ENCODE measurements at regions not wholly inside any gene's neighbourhood (a gene's known extent, or its start where the extent isn't known, plus 50 kb on each side); places are given as distances from the start of the nearest gene placed in this dataset.

DNA sequence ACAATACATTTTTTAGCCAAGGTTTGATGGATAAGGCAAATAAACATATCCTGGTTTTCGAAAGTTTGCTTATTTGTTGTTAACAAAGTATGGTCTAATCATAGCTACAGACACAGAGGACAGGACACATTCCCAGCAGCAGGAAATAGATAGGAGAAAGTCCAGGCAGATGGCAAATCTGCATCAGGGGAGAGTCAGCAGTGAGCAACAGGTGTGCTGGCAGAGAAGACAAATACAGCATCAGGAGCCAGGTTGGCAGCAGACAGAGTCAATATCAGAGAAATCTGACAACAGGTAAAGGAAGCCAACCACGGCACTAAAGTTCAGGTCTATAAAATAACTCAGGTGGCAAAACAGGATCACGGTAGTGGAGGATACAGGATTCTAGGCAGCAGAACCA lies 210.7 kb upstream of the PTBP2 start:
- no peak for TF ChIP-seq Cebpa-rat (IDR thresholded peaks at IDR 0.05)
- H3K4me2 ChIP-seq = no peak overlapping the region
- no peak overlapping the region for H3K9ac ChIP-seq
- H3K36me3 ChIP-seq = no peaks in the 10 kb centered on the region
- H4K20me1 ChIP-seq = no peaks in the 10 kb centered on the region
- H3K27ac ChIP-seq = no peak overlapping the region
- no peaks in the 10 kb centered on the region for H3K9me3 ChIP-seq
- H3K4me1 ChIP-seq = no peaks in the 10 kb centered on the region
- no peaks in the 10 kb centered on the region for H3K27me3 ChIP-seq
- no peak overlapping the region for H3K4me3 ChIP-seq

DNA sequence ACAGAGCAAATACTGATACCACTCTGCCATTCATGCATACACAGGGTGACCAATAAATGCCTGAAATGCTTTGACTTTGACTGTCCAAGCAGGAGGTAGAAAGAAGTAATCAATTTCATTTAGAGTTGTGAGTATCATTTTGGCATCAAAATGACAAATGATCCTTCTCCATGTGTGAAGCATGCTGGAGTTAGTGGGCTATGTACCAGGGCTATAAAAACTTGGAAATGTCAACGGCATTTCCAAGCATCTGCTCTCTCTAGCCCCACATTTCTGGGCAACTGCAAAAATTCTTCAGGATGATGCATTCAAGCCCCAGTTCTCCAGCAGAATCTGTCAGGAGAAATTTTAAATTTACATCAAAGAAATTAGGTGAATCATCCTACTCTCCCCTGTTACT lies 208.4 kb upstream of the PTBP2 start:
- no peak overlapping the region for H3K9ac ChIP-seq
- H4K20me1 ChIP-seq = no peaks in the 10 kb centered on the region
- no peaks in the 10 kb centered on the region for H3K9me3 ChIP-seq
- H3K4me3 ChIP-seq = no peak overlapping the region
- H3K4me1 ChIP-seq = no peaks in the 10 kb centered on the region
- no peak overlapping the region for H3K4me2 ChIP-seq
- no peaks in the 10 kb centered on the region for H3K27me3 ChIP-seq
- no peak overlapping the region for H3K27ac ChIP-seq
- no peak for TF ChIP-seq Cebpa-rat (IDR thresholded peaks at IDR 0.05)
- no peaks in the 10 kb centered on the region for H3K36me3 ChIP-seq

DNA sequence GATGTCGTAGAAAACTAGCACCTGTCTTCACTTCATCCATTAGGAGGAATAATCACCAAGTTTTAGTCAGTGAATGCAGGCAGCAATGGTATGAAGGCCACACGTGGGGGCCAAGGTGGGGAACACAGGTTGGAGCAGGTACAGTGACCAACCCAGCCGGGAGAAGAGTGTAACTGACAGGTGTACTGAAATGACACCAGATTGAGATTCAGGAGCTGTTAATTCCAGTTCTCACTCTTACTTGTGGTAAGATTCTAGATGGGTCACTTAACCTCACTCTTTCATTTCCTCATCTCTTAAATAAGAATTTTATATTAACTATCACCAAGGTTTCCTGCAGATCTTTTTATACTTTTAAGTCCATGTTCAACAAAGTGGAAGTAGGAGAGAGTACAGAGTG lies 206.2 kb upstream of the PTBP2 start:
- H3K4me2 ChIP-seq = no peak overlapping the region

DNA sequence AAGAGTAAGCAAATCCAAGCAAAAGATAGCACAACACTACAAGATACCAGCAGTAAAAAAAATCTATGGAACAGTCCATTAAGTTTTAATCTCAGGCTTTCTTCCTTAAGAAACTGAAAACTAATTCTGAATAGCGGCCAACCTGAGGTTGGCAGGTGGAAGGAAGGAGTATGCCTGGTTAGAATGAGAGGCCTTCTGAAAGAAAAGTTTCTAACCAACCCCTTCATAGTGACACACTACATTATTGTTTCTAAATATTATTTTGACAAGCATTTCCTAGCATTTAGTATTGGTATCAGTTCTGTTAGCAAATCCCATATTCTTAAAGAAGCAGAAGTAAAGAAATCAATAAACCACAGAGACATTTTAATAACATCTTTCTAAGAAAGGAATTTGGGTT lies 205.7 kb upstream of the PTBP2 start:
- TF ChIP-seq Cebpa-rat (IDR thresholded peaks at IDR 0.05) = no peak
- no peaks in the 10 kb centered on the region for H3K27me3 ChIP-seq
- no peaks in the 10 kb centered on the region for H3K9me3 ChIP-seq
- no peak overlapping the region for H3K9ac ChIP-seq
- no peaks in the 10 kb centered on the region for H3K36me3 ChIP-seq
- no peaks in the 10 kb centered on the region for H4K20me1 ChIP-seq
- no peak overlapping the region for H3K27ac ChIP-seq
- no peak overlapping the region for H3K4me3 ChIP-seq
- no peaks in the 10 kb centered on the region for H3K4me1 ChIP-seq
- no peak overlapping the region for H3K4me2 ChIP-seq

More for the DNA sequence above, 206.2 kb upstream of the PTBP2 start:
- H3K27ac ChIP-seq = no peak overlapping the region
- H3K27me3 ChIP-seq = no peaks in the 10 kb centered on the region
- no peak for TF ChIP-seq Cebpa-rat (IDR thresholded peaks at IDR 0.05)
- no peaks in the 10 kb centered on the region for H3K9me3 ChIP-seq
- no peak overlapping the region for H3K9ac ChIP-seq
- no peaks in the 10 kb centered on the region for H3K36me3 ChIP-seq
- H3K4me3 ChIP-seq = no peak overlapping the region
- H3K4me1 ChIP-seq = no peaks in the 10 kb centered on the region
- no peaks in the 10 kb centered on the region for H4K20me1 ChIP-seq

DNA sequence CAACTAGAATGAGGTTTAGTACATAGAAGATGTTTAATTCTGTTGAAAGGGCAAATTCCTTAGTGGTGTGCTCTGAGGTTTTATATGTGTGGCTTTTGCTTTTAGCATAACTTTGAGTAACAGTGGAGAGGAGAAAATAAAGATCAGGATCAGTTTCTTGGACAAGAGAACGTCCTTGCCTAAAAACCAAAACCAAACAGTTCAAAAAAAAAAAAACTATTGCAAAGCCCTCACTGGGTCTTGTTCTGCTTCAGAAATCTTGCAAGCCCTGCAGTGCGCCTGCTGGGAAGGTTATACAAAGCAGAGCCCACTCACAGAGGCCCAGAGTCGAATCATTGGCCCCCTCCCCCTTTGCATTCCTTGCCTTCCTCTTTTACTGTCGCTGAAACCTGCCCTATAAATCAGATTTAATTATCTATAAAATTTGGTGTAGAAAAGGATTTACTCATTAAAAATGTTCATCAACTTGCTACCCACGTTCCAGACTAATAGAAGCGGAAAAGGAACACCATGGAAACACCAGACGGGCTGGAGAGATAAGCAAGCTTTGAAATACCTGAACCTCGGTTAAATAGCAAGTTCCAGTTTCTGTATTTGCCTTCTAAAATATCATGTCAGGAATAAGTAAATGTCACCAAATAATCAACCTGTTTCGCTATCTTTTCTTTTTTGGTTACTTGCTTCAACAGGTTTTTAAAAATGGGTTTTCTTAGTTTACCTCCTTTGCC lies 201.6 kb upstream of the PTBP2 start:
- TF ChIP-seq Cebpa-rat (IDR thresholded peaks at IDR 0.05) = no peak
- Histone ChIP-seq H3K9ac (no peak overlapping the region), H3K4me3 (no peak overlapping the region), H4K20me1 (no peaks in the 10 kb centered on the region), H3K9me3 (no peaks in the 10 kb centered on the region), H3K4me1 (no peaks in the 10 kb centered on the region), H3K4me2 (no peak overlapping the region), H3K27ac (no peak overlapping the region), H3K36me3 (no peaks in the 10 kb centered on the region), H3K27me3 (no peaks in the 10 kb centered on the region)

DNA sequence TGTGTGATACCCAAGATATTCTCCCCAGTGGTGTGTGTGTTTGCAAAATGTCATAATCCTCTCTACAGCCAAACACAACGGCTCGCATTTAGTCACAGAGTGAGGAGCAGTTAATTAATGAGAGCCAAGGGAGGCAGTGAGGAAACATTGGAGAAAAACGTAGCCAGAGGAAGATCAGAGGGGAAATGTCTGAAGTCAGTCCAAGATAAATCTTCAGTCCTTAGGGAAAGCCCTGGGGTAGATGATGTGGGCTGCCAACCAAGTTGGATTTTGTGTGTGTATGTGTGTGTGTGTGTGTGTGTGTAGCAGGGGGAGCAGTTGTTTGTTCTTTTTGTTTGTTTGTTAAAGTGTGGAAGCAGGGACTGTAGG lies 201.0 kb upstream of the PTBP2 start:
- Histone ChIP-seq H3K27ac (no peak overlapping the region), H3K27me3 (no peaks in the 10 kb centered on the region)
- no peak for TF ChIP-seq Cebpa-rat (IDR thresholded peaks at IDR 0.05)

DNA sequence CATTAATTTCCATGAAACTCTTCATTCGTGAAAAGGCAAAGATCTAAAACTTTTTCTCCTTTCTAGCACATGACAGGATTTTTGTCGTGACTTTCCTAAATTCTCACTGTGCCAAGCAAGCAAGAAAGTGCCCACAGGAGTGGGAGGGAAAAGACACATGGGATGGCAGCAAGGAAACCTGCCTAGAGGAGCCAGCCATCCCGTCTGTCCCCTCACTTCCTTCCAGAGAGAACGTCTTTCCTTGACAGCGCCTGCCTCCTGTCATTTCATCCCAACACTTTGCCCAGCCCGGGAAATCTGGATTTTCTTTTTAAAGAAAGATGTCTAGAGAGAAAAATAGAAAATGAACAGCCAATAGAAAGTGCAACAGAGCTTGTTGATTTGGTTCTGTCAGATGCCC lies 200.6 kb upstream of the PTBP2 start:
- no peak overlapping the region for H3K4me2 ChIP-seq
- no peak for TF ChIP-seq Cebpa-rat (IDR thresholded peaks at IDR 0.05)
- H3K4me1 ChIP-seq = no peaks in the 10 kb centered on the region

More for the DNA sequence above, 201.0 kb upstream of the PTBP2 start:
- Histone ChIP-seq H3K9ac (no peak overlapping the region), H3K4me2 (no peak overlapping the region), H3K4me3 (no peak overlapping the region), H3K9me3 (no peaks in the 10 kb centered on the region), H3K4me1 (no peaks in the 10 kb centered on the region), H3K36me3 (no peaks in the 10 kb centered on the region), H4K20me1 (no peaks in the 10 kb centered on the region)

DNA sequence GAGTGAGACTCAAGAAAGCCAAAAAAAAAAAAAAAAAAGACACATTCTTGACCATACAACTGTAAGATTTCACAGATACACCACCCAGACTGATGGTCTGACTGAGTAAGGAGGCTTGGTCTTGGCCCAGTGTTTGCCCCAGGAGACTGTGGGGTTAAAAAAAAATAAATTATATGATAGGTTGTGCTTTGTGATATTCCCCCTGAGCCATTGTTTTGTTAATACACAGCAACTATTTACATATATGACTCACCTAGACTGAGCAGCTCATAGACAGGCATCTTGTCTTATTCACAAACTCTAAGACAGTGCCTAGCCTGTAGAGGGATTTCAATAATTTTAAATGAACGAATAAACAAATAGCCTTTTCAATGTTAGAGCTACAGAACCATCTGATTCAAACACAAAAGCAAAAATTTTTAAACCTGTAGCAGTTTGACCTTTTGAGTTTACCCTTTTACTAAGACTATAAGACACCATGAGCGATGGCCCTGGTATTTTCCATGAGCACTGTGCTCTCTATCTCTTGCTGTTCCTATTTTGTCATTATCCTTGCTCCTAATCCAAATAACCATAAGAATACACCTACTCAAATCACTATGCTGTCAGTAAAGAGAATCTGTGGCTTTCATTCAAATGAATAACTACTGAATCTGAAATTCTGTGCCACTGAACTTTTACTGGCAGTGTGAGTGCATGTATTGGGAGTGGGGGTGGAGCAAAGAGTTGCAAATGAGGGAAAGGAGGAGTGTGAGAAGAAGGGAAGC lies 199.4 kb upstream of the PTBP2 start:
- Histone ChIP-seq H4K20me1 (no peaks in the 10 kb centered on the region), H3K4me3 (no peak overlapping the region), H3K4me2 (no peak overlapping the region), H3K27ac (no peak overlapping the region), H3K9me3 (no peaks in the 10 kb centered on the region), H3K4me1 (no peaks in the 10 kb centered on the region), H3K27me3 (no peaks in the 10 kb centered on the region), H3K36me3 (no peaks in the 10 kb centered on the region), H3K9ac (no peak overlapping the region)
- no peak for TF ChIP-seq Cebpa-rat (IDR thresholded peaks at IDR 0.05)

More for the DNA sequence above, 200.6 kb upstream of the PTBP2 start:
- Histone ChIP-seq H3K27me3 (no peaks in the 10 kb centered on the region), H3K4me3 (no peak overlapping the region), H3K9ac (no peak overlapping the region), H3K27ac (no peak overlapping the region), H3K36me3 (no peaks in the 10 kb centered on the region), H3K9me3 (no peaks in the 10 kb centered on the region), H4K20me1 (no peaks in the 10 kb centered on the region)

DNA sequence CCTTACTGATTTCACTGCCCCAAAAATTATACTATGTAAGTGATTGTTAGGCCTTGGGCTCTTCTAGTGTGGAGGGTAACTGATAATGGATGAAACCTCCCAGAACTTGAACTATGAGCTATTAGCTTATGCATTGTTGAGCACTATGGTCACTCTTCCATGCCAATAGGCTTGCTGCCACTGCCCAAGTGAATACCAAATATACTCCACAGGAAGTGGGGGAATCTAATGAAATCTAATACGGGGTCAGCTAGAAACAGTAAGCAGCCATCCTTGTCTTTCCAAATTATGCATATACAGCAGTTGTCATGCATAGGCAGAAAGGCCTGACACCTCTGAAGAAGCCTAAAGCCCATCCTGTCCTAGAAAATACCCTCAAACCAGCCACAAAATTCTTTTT lies 198.7 kb upstream of the PTBP2 start:
- Histone ChIP-seq H3K4me1 (no peaks in the 10 kb centered on the region), H4K20me1 (no peaks in the 10 kb centered on the region), H3K4me3 (no peak overlapping the region), H3K27me3 (no peaks in the 10 kb centered on the region), H3K27ac (no peak overlapping the region), H3K9me3 (peaks cover under 1% of the 10 kb centered on the region; the same call in 1 of the 2 replicates), H3K9ac (no peak overlapping the region), H3K36me3 (no peaks in the 10 kb centered on the region), H3K4me2 (no peak overlapping the region)
- TF ChIP-seq Cebpa-rat (IDR thresholded peaks at IDR 0.05) = no peak

DNA sequence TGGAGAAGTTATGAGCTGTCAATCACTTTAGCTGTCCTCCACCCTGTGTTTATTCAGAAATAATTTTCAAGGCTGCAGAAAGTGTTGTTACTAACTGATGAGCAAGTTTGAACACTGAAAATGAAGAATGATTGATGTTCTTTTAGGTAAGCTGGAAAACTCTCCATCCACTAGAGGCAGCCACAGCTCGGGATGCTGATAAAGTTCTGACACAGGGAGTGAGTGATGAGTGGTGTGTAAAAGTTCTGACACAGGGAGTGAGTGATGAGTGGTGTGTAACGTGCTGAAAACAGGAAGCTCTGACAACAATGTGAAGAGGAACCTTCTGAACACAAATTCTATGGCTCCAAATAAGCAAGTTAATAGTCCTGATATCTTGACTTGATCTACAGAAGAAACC lies 197.5 kb upstream of the PTBP2 start:
- Histone ChIP-seq H3K9ac (no peak overlapping the region), H3K27me3 (no peaks in the 10 kb centered on the region), H3K4me1 (no peaks in the 10 kb centered on the region), H3K4me3 (no peak overlapping the region), H3K9me3 (peaks cover 12% of the 10 kb centered on the region), H3K27ac (no peak overlapping the region), H4K20me1 (no peaks in the 10 kb centered on the region), H3K36me3 (no peaks in the 10 kb centered on the region), H3K4me2 (no peak overlapping the region)
- TF ChIP-seq Cebpa-rat (IDR thresholded peaks at IDR 0.05) = no peak
